HUES64 (cell line): ENCODE measurements at regions not wholly inside any gene's neighbourhood (a gene's known extent, or its start where the extent isn't known, plus 50 kb on each side); places are given as distances from the start of the nearest gene placed in this dataset.
"Not testable (repeated sequence)": the region's sequence is repeated elsewhere in the genome, so short reads cannot be mapped to it uniquely, and the experiment has no call there.

Source experiments
- H3K27ac ChIP-seq: 2 replicates; pipeline ENCODE4 v1.7.0; 2013; ENCODE audit warnings: low read depth, low read length, inconsistent platforms
- H3K27me3 ChIP-seq: 2 replicates; pipeline ENCODE4 v1.6.1; 2013; ENCODE audit warnings: mild to moderate bottlenecking, low read length; ENCODE audit not compliant: insufficient read depth
- H3K36me3 ChIP-seq: 2 replicates; pipeline ENCODE4 v1.6.1; 2013; ENCODE audit warnings: mild to moderate bottlenecking, low read length; ENCODE audit not compliant: insufficient read depth
- H3K4me1 ChIP-seq: 2 replicates; pipeline ENCODE4 v1.6.1; 2013; ENCODE audit warnings: mild to moderate bottlenecking, low read length, moderate library complexity; ENCODE audit not compliant: insufficient read depth
- H3K4me3 ChIP-seq: 2 replicates; pipeline ENCODE4 v1.5.1; 2013; ENCODE audit warnings: mild to moderate bottlenecking, low read length, moderate library complexity
- H3K9ac ChIP-seq: 2 replicates; pipeline ENCODE4 v1.6.1; 2013; ENCODE audit warnings: mild to moderate bottlenecking, low read depth, low read length
- H3K9me3 ChIP-seq: 2 replicates; pipeline ENCODE4 v1.6.1; 2013; ENCODE audit warnings: low read depth, low read length; ENCODE audit not compliant: insufficient read depth
- WGBS: fragments of 150-250, 120-280 bp; methylation state at CpG from one replicate; pipeline ENCODE4 v1.1.7; 2013; ENCODE audit warnings: missing lambda C conversion rate; 5-methylcytosine and 5-hydroxymethylcytosine counted together

- Histone ChIP-seq H3K27ac (no peak overlapping the region), H3K4me3 (no peak overlapping the region), H3K36me3 (no peaks in the 10 kb centered on the region), H3K27me3 (no peaks in the 10 kb centered on the region), H3K4me1 (no peaks in the 10 kb centered on the region), H3K9me3 (0 out of 2 replicates have a peak, but pooled peaks cover 9% of the 10 kb centered on the region), H3K9ac (no peak overlapping the region)
- WGBS, result 92% methylated on average over 8 of the region's 8 CpGs
Measured at GRCh38 chr6:155765275-155766194, 309.9 kb upstream of the NOX3 start.

- 98% methylated on average over 3 of the region's 3 CpGs for WGBS
- Histone ChIP-seq H3K27me3 (no peaks in the 10 kb centered on the region), H3K36me3 (no peaks in the 10 kb centered on the region), H3K27ac (no peak overlapping the region), H3K9me3 (no peaks in the 10 kb centered on the region), H3K9ac (no peak overlapping the region), H3K4me3 (no peak overlapping the region), H3K4me1 (no peaks in the 10 kb centered on the region)
Measured at GRCh38 chr6:155762649-155763048, 307.0 kb upstream of the NOX3 start.

GRCh38 chr6:155755452-155755851, 299.8 kb upstream of the NOX3 start:
- H3K9me3 ChIP-seq, result 0 out of 2 replicates have a peak, but pooled peaks cover 9% of the 10 kb centered on the region
- no peak overlapping the region for H3K27ac ChIP-seq
- peaks cover 17% of the 10 kb centered on the region; the same call in 1 of the 2 replicates for H3K4me1 ChIP-seq
- no peak overlapping the region for H3K9ac ChIP-seq
- H3K4me3 ChIP-seq, result no peak overlapping the region
- H3K36me3 ChIP-seq, result no peaks in the 10 kb centered on the region
- H3K27me3 ChIP-seq, result no peaks in the 10 kb centered on the region
- whole genome bisulfite sequencing, result 95% methylated on average over 3 of the region's 3 CpGs

GRCh38 chr6:155748778-155749177, 293.1 kb upstream of the NOX3 start:
- not testable (repeated sequence) for H3K4me1 ChIP-seq, H3K27ac ChIP-seq, H3K27me3 ChIP-seq, H3K9ac ChIP-seq, H3K36me3 ChIP-seq, H3K4me3 ChIP-seq, H3K9me3 ChIP-seq
- WGBS, result 65% methylated on average over 3 of the region's 3 CpGs

GRCh38 chr6:155747491-155747890, 291.9 kb upstream of the NOX3 start:
- H3K9me3 ChIP-seq, result no peaks in the 10 kb centered on the region
- no peak overlapping the region for H3K9ac ChIP-seq
- no peaks in the 10 kb centered on the region for H3K27me3 ChIP-seq
- no peaks in the 10 kb centered on the region for H3K36me3 ChIP-seq
- no peak overlapping the region for H3K4me3 ChIP-seq
- 100% methylated on average over 1 of the region's 3 CpGs for WGBS
- H3K4me1 ChIP-seq, result no peaks in the 10 kb centered on the region; the same call in 1 of the 2 replicates
- no peak overlapping the region for H3K27ac ChIP-seq

- H3K9ac ChIP-seq, result no peak overlapping the region
- no peak overlapping the region for H3K27ac ChIP-seq
- no peak overlapping the region for H3K4me3 ChIP-seq
- no peaks in the 10 kb centered on the region for H3K4me1 ChIP-seq
- H3K36me3 ChIP-seq, result no peaks in the 10 kb centered on the region
- no peaks in the 10 kb centered on the region for H3K27me3 ChIP-seq
- H3K9me3 ChIP-seq, result no peaks in the 10 kb centered on the region
- no CpG with 5 or more reads among the region's 1 CpG for WGBS
Measured at GRCh38 chr6:155740781-155741399, 285.3 kb upstream of the NOX3 start.

GRCh38 chr6:155738602-155739105, 283.0 kb upstream of the NOX3 start:
- H3K9me3 ChIP-seq, result no peaks in the 10 kb centered on the region
- no peaks in the 10 kb centered on the region for H3K27me3 ChIP-seq
- no peak overlapping the region for H3K4me3 ChIP-seq
- no peaks in the 10 kb centered on the region for H3K36me3 ChIP-seq
- H3K9ac ChIP-seq, result no peak overlapping the region
- no peak overlapping the region for H3K27ac ChIP-seq
- WGBS, result 96% methylated on average over 3 of the region's 3 CpGs
- H3K4me1 ChIP-seq, result no peaks in the 10 kb centered on the region

- WGBS, result no CpG with 5 or more reads among the region's 1 CpG
- H3K4me1 ChIP-seq, result no peaks in the 10 kb centered on the region
- no peak overlapping the region for H3K4me3 ChIP-seq
Measured at GRCh38 chr6:155717374-155717773, 261.7 kb upstream of the NOX3 start.

GRCh38 chr6:155710704-155711103, 255.1 kb upstream of the NOX3 start:
- no peak overlapping the region for H3K9ac ChIP-seq
- H3K36me3 ChIP-seq, result no peaks in the 10 kb centered on the region
- no peak overlapping the region for H3K4me3 ChIP-seq
- no peaks in the 10 kb centered on the region for H3K9me3 ChIP-seq
- H3K27ac ChIP-seq, result no peak overlapping the region
- no peaks in the 10 kb centered on the region for H3K4me1 ChIP-seq
- H3K27me3 ChIP-seq, result no peaks in the 10 kb centered on the region
- 82% methylated on average over 1 of the region's 2 CpGs for WGBS

More at GRCh38 chr6:155717374-155717773, 261.7 kb upstream of the NOX3 start:
- no peak overlapping the region for H3K9ac ChIP-seq
- H3K36me3 ChIP-seq, result no peaks in the 10 kb centered on the region
- H3K27me3 ChIP-seq, result no peaks in the 10 kb centered on the region
- H3K9me3 ChIP-seq, result no peaks in the 10 kb centered on the region
- no peak overlapping the region for H3K27ac ChIP-seq

- WGBS, result 97% methylated on average over 10 of the region's 10 CpGs
- no peaks in the 10 kb centered on the region for H3K9me3 ChIP-seq
- H3K27ac ChIP-seq, result no peak overlapping the region
- H3K9ac ChIP-seq, result no peak overlapping the region
- no peaks in the 10 kb centered on the region for H3K36me3 ChIP-seq
- H3K27me3 ChIP-seq, result no peaks in the 10 kb centered on the region
- no peak overlapping the region for H3K4me3 ChIP-seq
- no peaks in the 10 kb centered on the region for H3K4me1 ChIP-seq
Measured at GRCh38 chr6:155709262-155709661, 253.6 kb upstream of the NOX3 start.

GRCh38 chr6:155708100-155708499, 252.5 kb upstream of the NOX3 start:
- WGBS, result 96% methylated on average over 5 of the region's 5 CpGs
- Histone ChIP-seq H3K9ac (no peak overlapping the region), H3K4me1 (no peaks in the 10 kb centered on the region), H3K4me3 (no peak overlapping the region), H3K36me3 (no peaks in the 10 kb centered on the region), H3K27me3 (no peaks in the 10 kb centered on the region), H3K9me3 (no peaks in the 10 kb centered on the region), H3K27ac (no peak overlapping the region)
